ENCODE measurements at regions not wholly inside any gene's neighbourhood (a gene's known extent, or its start where the extent isn't known, plus 50 kb on each side); places are given as distances from the start of the nearest gene placed in this dataset.

DNA sequence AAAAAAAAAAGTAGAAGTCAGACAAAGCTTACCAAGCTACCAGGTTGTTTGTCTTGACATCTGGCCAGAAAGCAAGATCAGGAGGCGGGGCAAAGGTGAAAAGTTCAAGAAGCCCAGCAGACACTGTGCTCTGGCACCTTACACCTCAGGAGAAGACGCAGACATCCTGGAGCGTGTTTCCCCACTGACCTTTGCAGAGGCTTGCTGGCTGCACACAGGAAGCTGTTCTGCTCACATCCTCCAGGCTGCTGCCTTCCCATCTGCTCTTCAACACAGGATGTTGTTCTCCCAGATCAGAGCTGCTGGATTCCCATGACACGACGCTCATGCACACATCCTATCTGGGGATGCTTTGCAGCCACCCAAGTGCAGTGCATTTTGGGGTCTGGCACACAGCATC is 174.4 kb upstream of the KIAA1217 start:
- H3K36me3 Mint-ChIP-seq, result no peaks in the 10 kb centered on the region
- no peaks in the 10 kb centered on the region for H3K4me1 Mint-ChIP-seq (ENCODE audit: low read depth)
- no peak overlapping the region for H3K27ac Mint-ChIP-seq
- H3K4me3 Mint-ChIP-seq, result no peak overlapping the region
- H3K9me3 Mint-ChIP-seq (ENCODE audit: low read depth), result peaks cover 3% of the 10 kb centered on the region
- H3K27me3 Mint-ChIP-seq, result peaks cover 3% of the 10 kb centered on the region

GRCh38 chr10:24035761-24036160 is 173.2 kb upstream of the KIAA1217 start:
- Mint-ChIP-seq H3K4me3 (no peak overlapping the region), H3K4me1 (ENCODE audit: low read depth) (no peaks in the 10 kb centered on the region), H3K27me3 (peaks cover 2% of the 10 kb centered on the region), H3K27ac (no peak overlapping the region), H3K36me3 (no peaks in the 10 kb centered on the region), H3K9me3 (ENCODE audit: low read depth) (no peaks in the 10 kb centered on the region)

DNA sequence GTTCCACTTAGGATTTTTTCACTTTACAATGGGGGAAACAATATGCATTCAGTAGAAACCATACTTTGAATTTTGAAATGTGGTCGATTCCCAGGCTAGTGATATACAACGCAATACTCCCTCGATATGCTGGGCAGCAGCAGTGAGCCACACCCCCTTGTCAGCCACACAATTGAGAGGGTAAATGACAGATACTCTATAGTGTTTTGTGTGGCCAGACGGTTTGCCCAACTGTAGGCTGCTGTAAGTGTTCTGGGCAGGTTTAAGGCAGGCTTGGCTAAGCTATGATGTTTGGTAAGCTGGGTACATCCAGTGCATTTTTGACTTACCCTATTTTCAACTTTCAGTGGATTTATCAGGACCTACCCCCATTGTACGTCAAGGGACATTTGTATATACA is 169.6 kb upstream of the KIAA1217 start:
- Mint-ChIP-seq H3K27ac (no peak overlapping the region), H3K36me3 (no peaks in the 10 kb centered on the region), H3K4me3 (no peak overlapping the region), H3K4me1 (ENCODE audit: low read depth) (no peaks in the 10 kb centered on the region), H3K9me3 (ENCODE audit: low read depth) (no peaks in the 10 kb centered on the region), H3K27me3 (peaks cover 2% of the 10 kb centered on the region)

DNA sequence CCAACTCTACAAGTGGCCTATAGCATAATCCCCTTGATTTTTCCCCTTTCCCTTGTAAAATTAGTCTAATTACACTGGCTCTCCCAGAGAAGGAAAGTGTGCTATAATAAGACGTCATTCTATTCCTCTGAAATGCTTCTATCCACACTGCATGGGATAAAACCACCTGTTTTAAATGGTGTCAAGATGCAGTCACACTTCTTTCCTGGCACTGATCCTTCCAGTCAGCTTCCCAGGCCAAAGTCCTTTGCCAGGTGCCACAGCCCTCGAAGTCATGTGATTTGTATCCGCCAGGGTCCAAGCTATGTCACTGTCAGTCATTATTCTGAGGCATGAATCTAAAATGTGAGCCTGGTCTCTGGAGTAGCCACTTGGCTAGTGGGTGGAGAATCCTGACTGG is 169.0 kb upstream of the KIAA1217 start:
- Mint-ChIP-seq H3K27ac (no peak overlapping the region), H3K4me3 (no peak overlapping the region), H3K9me3 (ENCODE audit: low read depth) (no peaks in the 10 kb centered on the region), H3K36me3 (no peaks in the 10 kb centered on the region), H3K4me1 (ENCODE audit: low read depth) (no peaks in the 10 kb centered on the region), H3K27me3 (no peaks in the 10 kb centered on the region)

DNA sequence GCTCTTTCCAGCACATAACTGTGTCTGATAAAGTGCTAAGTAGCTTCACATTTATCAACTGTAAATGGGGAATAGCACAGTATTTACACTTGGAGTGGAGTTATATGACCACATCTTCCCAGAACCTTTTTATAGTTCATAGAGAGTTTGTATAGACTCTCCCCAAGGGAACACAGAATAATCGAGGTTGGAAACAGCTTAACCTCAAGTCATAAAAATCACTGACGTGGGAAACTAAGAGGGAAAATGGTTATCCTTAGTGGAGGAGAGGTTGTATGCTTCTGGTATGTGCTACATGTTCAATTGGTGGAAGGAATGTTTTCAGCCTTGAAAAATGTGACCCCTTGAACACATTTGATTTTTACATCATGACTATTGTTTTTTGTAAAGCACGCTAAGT is 167.9 kb upstream of the KIAA1217 start:
- no peak overlapping the region for H3K4me3 Mint-ChIP-seq
- no peak overlapping the region for H3K27ac Mint-ChIP-seq
- H3K4me1 Mint-ChIP-seq (ENCODE audit: low read depth), result no peaks in the 10 kb centered on the region
- H3K36me3 Mint-ChIP-seq, result no peaks in the 10 kb centered on the region
- no peaks in the 10 kb centered on the region for H3K9me3 Mint-ChIP-seq (ENCODE audit: low read depth)
- H3K27me3 Mint-ChIP-seq, result no peaks in the 10 kb centered on the region

- no peaks in the 10 kb centered on the region for H3K9me3 Mint-ChIP-seq (ENCODE audit: low read depth)
- H3K36me3 Mint-ChIP-seq, result no peaks in the 10 kb centered on the region
- H3K27me3 Mint-ChIP-seq, result no peaks in the 10 kb centered on the region
- H3K4me1 Mint-ChIP-seq (ENCODE audit: low read depth), result no peaks in the 10 kb centered on the region
- H3K27ac Mint-ChIP-seq, result no peak overlapping the region
- H3K4me3 Mint-ChIP-seq, result no peak overlapping the region
These were observed 167.1 kb upstream of the KIAA1217 start for GRCh38 chr10:24041834-24042233.

- H3K27ac Mint-ChIP-seq, result no peak overlapping the region
- no peaks in the 10 kb centered on the region for H3K27me3 Mint-ChIP-seq
- no peaks in the 10 kb centered on the region for H3K4me1 Mint-ChIP-seq (ENCODE audit: low read depth)
- no peaks in the 10 kb centered on the region for H3K9me3 Mint-ChIP-seq (ENCODE audit: low read depth)
- no peak overlapping the region for H3K4me3 Mint-ChIP-seq
- H3K36me3 Mint-ChIP-seq, result no peaks in the 10 kb centered on the region
These were observed 166.1 kb upstream of the KIAA1217 start for GRCh38 chr10:24042884-24043283.

DNA sequence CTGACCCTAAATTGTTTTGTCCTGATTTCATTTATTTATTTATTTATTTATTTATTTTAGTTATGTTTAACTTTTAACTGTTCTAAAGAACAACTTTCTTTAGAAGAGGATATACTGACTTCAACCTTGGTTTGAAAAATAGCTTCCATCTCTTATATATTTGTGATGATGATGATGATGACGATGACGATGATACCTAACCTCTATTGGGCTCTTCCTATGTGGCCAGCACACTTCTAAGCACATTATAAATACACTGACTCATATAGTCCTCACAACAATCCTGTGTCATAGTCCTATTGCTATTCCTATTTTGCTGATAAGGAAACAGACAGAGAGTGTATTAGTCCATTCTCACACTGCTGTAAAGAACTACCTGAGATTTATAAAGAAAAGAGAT is 162.9 kb upstream of the KIAA1217 start:
- Mint-ChIP-seq H3K9me3 (ENCODE audit: low read depth) (no peaks in the 10 kb centered on the region), H3K27ac (no peak overlapping the region), H3K4me3 (no peak overlapping the region), H3K36me3 (no peaks in the 10 kb centered on the region), H3K27me3 (no peaks in the 10 kb centered on the region), H3K4me1 (ENCODE audit: low read depth) (no peaks in the 10 kb centered on the region)

- Mint-ChIP-seq H3K27ac (no peak overlapping the region), H3K4me3 (no peak overlapping the region), H3K4me1 (ENCODE audit: low read depth) (no peaks in the 10 kb centered on the region), H3K27me3 (no peaks in the 10 kb centered on the region), H3K36me3 (no peaks in the 10 kb centered on the region), H3K9me3 (ENCODE audit: low read depth) (peaks cover 4% of the 10 kb centered on the region)
These were observed 161.8 kb upstream of the KIAA1217 start for GRCh38 chr10:24047176-24047575.

GRCh38 chr10:24054421-24054820 is 154.5 kb upstream of the KIAA1217 start:
- no peaks in the 10 kb centered on the region for H3K27me3 Mint-ChIP-seq
- peaks cover 9% of the 10 kb centered on the region for H3K9me3 Mint-ChIP-seq (ENCODE audit: low read depth)
- H3K27ac Mint-ChIP-seq, result no peak overlapping the region
- no peak overlapping the region for H3K4me3 Mint-ChIP-seq
- H3K4me1 Mint-ChIP-seq (ENCODE audit: low read depth), result no peaks in the 10 kb centered on the region
- no peaks in the 10 kb centered on the region for H3K36me3 Mint-ChIP-seq

- H3K27ac Mint-ChIP-seq, result no peak overlapping the region
- no peaks in the 10 kb centered on the region for H3K36me3 Mint-ChIP-seq
- H3K4me1 Mint-ChIP-seq (ENCODE audit: low read depth), result no peaks in the 10 kb centered on the region
- peaks cover 9% of the 10 kb centered on the region for H3K9me3 Mint-ChIP-seq (ENCODE audit: low read depth)
- H3K27me3 Mint-ChIP-seq, result no peaks in the 10 kb centered on the region
- H3K4me3 Mint-ChIP-seq, result no peak overlapping the region
These were observed 128.7 kb upstream of the KIAA1217 start for GRCh38 chr10:24080207-24080606.

DNA sequence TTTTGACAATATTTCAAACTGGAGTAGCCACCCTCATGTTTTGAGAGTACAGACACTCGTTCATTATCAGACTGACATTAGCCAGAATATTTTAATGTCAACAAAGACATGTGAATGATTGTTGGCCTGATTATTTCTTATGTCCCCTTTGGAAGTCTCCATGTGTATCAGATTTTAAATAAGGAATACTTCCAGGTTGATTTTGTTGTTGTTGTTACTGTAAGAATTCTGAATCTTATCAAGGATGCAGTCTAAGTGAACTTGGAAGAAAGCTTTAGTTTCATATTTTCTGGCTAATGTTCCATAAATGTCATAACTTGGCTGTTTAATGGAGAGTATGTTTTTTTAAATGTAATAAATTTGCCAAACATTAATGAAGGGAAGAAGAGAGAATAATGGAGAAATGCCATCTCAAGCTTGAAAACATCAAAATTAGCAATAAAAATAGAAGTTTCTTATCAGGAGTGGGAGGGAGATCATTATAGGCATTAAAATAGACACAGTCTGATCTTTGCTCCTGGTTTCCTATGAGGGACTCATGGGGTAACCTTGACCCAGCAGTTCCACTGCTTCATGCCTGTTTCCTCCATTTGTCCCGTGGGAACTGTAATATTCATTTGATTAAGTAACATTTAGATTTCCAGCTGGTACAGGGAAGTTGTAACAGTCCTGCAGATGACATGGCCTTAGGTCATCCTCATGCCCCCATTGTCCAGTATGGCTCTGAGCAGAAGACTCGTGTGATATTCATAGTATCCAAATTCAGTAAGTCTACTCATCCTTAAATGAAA is 122.4 kb upstream of the KIAA1217 start:
- no peaks in the 10 kb centered on the region for H3K4me1 Mint-ChIP-seq (ENCODE audit: low read depth)
- no peaks in the 10 kb centered on the region for H3K27me3 Mint-ChIP-seq
- H3K4me3 Mint-ChIP-seq, result no peak overlapping the region
- H3K9me3 Mint-ChIP-seq (ENCODE audit: low read depth), result peaks cover 9% of the 10 kb centered on the region
- no peaks in the 10 kb centered on the region for H3K36me3 Mint-ChIP-seq
- no peak overlapping the region for H3K27ac Mint-ChIP-seq

DNA sequence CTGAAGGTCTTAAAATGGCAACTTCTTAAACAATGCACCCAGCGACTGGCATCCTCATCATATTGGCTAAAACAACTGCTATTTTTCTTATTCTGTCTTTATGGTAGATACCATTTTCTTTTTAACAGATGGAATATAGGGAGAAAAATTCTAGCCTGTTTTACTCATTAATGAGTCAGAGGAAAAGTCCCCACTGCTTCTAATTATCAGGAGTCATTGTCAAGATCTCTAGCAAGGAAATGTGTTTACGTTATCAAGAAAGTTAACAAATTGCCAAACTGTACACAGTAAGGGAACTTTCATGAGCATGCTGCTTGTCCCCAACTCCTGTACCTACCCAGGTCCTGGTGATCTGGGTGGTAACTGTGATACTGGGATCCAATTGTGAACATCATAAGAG is 117.7 kb upstream of the KIAA1217 start:
- H3K27me3 Mint-ChIP-seq, result no peaks in the 10 kb centered on the region
- H3K4me3 Mint-ChIP-seq, result no peak overlapping the region
- H3K9me3 Mint-ChIP-seq (ENCODE audit: low read depth), result no peaks in the 10 kb centered on the region
- no peaks in the 10 kb centered on the region for H3K4me1 Mint-ChIP-seq (ENCODE audit: low read depth)
- H3K36me3 Mint-ChIP-seq, result no peaks in the 10 kb centered on the region
- no peak overlapping the region for H3K27ac Mint-ChIP-seq

DNA sequence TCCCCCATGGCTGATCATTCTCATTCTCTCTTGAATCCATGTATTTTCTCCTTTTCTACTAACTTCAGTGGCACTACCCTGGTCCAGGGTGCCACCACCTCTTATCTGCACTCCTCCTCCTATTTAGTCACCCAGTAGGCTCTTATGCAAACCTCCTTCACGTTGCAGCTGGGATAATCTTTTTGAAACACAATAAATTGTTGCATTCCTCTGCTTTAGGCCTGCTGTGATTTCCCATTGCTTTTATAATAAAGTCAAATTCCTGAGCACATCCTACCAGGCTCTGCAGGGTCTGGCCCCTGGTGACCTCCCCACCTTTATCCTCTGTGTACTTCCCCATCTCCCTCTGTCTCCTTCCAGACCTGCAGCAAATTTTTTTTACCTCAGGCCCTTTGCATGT is 112.7 kb upstream of the KIAA1217 start:
- H3K27ac Mint-ChIP-seq, result no peak overlapping the region
- H3K36me3 Mint-ChIP-seq, result no peaks in the 10 kb centered on the region
- no peak overlapping the region for H3K4me3 Mint-ChIP-seq
- peaks cover 4% of the 10 kb centered on the region for H3K9me3 Mint-ChIP-seq (ENCODE audit: low read depth)
- H3K27me3 Mint-ChIP-seq, result no peaks in the 10 kb centered on the region
- H3K4me1 Mint-ChIP-seq (ENCODE audit: low read depth), result no peaks in the 10 kb centered on the region

- Mint-ChIP-seq H3K36me3 (no peaks in the 10 kb centered on the region), H3K4me1 (ENCODE audit: low read depth) (no peaks in the 10 kb centered on the region), H3K27me3 (no peaks in the 10 kb centered on the region), H3K27ac (no peak overlapping the region), H3K9me3 (ENCODE audit: low read depth) (peaks cover 4% of the 10 kb centered on the region), H3K4me3 (no peak overlapping the region)
These were observed 111.2 kb upstream of the KIAA1217 start for GRCh38 chr10:24097751-24098207.

DNA sequence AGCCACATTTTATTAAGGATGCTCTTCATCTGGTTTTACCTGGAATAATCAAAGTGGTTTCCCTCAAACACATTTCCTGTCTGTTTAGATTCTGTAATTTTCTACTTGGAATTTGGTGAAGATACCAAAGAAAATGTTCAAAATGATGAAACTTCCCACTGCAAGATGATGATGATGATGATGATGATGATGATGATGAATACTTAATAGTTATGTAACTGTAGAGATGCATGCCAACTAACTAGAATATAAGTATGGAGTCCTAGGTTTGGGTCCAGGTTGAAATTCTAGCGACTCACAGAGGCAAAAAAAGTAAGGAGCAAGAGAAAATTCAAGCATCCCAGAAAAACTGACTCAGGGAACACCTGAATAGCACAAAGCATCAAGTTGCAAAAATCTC is 104.0 kb upstream of the KIAA1217 start:
- Mint-ChIP-seq H3K27me3 (peaks cover 2% of the 10 kb centered on the region), H3K9me3 (ENCODE audit: low read depth) (no peaks in the 10 kb centered on the region), H3K4me1 (ENCODE audit: low read depth) (no peaks in the 10 kb centered on the region), H3K36me3 (no peaks in the 10 kb centered on the region), H3K27ac (no peak overlapping the region), H3K4me3 (no peak overlapping the region)
